ENCODE measurements at regions not wholly inside any gene's neighbourhood (a gene's known extent, or its start where the extent isn't known, plus 50 kb on each side); places are given as distances from the start of the nearest gene placed in this dataset.

GRCh38 chr6:159461998-159462397 is 231.0 kb downstream of the SOD2 start:
- no TSS peak for BruUV-seq (replicated peaks)
- Histone ChIP-seq H3K79me2 (ENCODE audit: control insufficient read depth, insufficient read depth, low read length) (no peaks in the 10 kb centered on the region), H3K27me3 (ENCODE audit: control insufficient read depth in 2 of 2, insufficient read depth in 2 of 2, low read length in 2 of 2) (peaks cover 6 to 17% of the 10 kb centered on the region in 2 experiments), H3K27ac (ENCODE audit: extremely low read depth, low read depth, low read length) (no peak overlapping the region), H3K4me2 (ENCODE audit: insufficient read depth, low read length) (no peak overlapping the region), H3K4me1 (replicated peaks in 1 of 2; ENCODE audit: control insufficient read depth in 2 of 2, insufficient read depth in 2 of 2, low read length in 2 of 2) (no peaks in the 10 kb centered on the region), H4K20me1 (replicated peaks; ENCODE audit: control insufficient read depth, insufficient read depth, low read length) (0 out of 2 replicates have a peak, but pooled peaks cover 5% of the 10 kb centered on the region), H3K4me3 (no peak overlapping the region), H3K36me3 (ENCODE audit: control insufficient read depth, insufficient read depth, low read length) (no peaks in the 10 kb centered on the region), H3K9me1 (ENCODE audit: control insufficient read depth, insufficient read depth, low read length) (no peaks in the 10 kb centered on the region), H3K9me3 (replicated peaks; ENCODE audit: control insufficient read depth, insufficient read depth, low read depth, low read length) (no peaks in the 10 kb centered on the region), H3K9ac (ENCODE audit: insufficient read depth in 1 of 2, low read depth in 2 of 2, low read length in 2 of 2) (no peak overlapping the region), H2AFZ (ENCODE audit: low read depth, low read length) (no peak overlapping the region)
- ChIA-PET CTCF (ENCODE audit: low intra/inter-chr PET ratio) (no interaction called here), POLR2A (interaction anchor here (1.0 kb wide), 1 partner anchor 57 kb away, joined by 3 read pairs; no protein-coding TSS in a partner anchor)
- FAIRE-seq, result no peak
- WGBS (ENCODE audit: insufficient coverage, low coverage, missing lambda C conversion rate), result 0% methylated on average over 1 of the region's 1 CpG
- no peak for TF ChIP-seq PHB2 (IDR thresholded peaks at IDR 0.05; ENCODE audit: low read depth)
- no peak for TF ChIP-seq DMBX1 (CRISPR knock-in tag; IDR thresholded peaks at IDR 0.05; ENCODE audit: borderline replicate concordance)
- TF ChIP-seq PHF21A (IDR thresholded peaks at IDR 0.05; ENCODE audit: borderline replicate concordance, low read depth), result no peak
- TF ChIP-seq MAFF (IDR thresholded peaks at IDR 0.05; ENCODE audit: low read length), result no peak
- TF ChIP-seq BCLAF1 (IDR thresholded peaks at IDR 0.05; ENCODE audit: borderline replicate concordance in 1 of 2, control insufficient read depth in 1 of 2, low read depth in 2 of 2, low read length in 1 of 2), result no peak
- no peak for TF ChIP-seq MCM7 (IDR thresholded peaks at IDR 0.05)
- TF ChIP-seq JUND (IDR thresholded peaks at IDR 0.05; ENCODE audit: borderline replicate concordance, low read depth, low read length), result no peak
- no peak for TF ChIP-seq JUND (tag; IDR thresholded peaks at IDR 0.05; ENCODE audit: borderline replicate concordance, low read depth, low read length)
- TF ChIP-seq RFX5 (IDR thresholded peaks at IDR 0.05; ENCODE audit: low read depth, low read length), result no peak
- TF ChIP-seq ZNF780A (CRISPR knock-in tag; IDR thresholded peaks at IDR 0.05), result no peak
- TF ChIP-seq TBL1XR1 (IDR thresholded peaks at IDR 0.05; ENCODE audit: low read length in 2 of 2), result no peak
- TF ChIP-seq ZNF445 (CRISPR knock-in tag; IDR thresholded peaks at IDR 0.05; ENCODE audit: low read depth), result no peak
- TF ChIP-seq ZNF586 (CRISPR knock-in tag; conservative IDR thresholded peaks at IDR 0.05), result no peak
- TF ChIP-seq EZH2 (IDR thresholded peaks at IDR 0.05; ENCODE audit: borderline replicate concordance, low read depth, low read length), result no peak
- DNase-seq (ENCODE audit: extremely low read depth in 1 of 4, low spot score in 3 of 4), result no peak
- ATAC-seq, result no peak
- in situ Hi-C loops (cut with MboI) (no loop called here), intact Hi-C loops (cut with micrococcal nuclease) (loop anchor here (2.0 kb wide), 1 partner anchor 287 kb away; no protein-coding TSS in a partner anchor)

All from K562 (cell line).